Mucosa of gallbladder (tissue), 1 donor: ENCODE measurements at regions not wholly inside any gene's neighbourhood (a gene's known extent, or its start where the extent isn't known, plus 50 kb on each side); places are given as distances from the start of the nearest gene placed in this dataset.
"Not testable (repeated sequence)": the region's sequence is repeated elsewhere in the genome, so short reads cannot be mapped to it uniquely, and the experiment has no call there.

Experiments
- DNase-seq: peaks from one replicate; pipeline ENCODE4 v3.0.0-alpha.2; 2020; ENCODE audit warnings: low spot score
- donor health status: DM: no; HTN: no; CAD: no.

- no peak for DNase-seq
Measured at GRCh38 chr2:134019871-134020270, 234.0 kb upstream of the MGAT5 start.

DNA sequence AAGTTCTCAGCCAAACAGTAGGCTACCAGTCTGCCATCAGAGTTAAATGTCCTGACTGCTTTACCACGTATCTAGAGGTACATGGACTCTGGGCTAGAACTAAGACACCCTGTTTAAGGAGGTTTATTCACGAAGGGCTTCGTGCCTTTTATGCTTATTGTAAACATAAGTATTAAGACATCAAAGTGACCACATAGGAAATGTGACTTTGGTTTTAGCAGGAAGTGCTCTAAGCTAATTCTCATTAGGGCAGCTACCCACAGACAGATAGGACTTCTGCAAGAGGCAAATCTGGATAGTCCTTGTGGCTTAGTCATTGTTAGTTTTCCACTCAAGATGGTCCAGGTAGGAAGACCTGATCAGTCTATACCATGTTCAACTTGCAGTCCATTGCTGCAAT lies 233.3 kb upstream of the MGAT5 start:
- no peak for DNase-seq

DNA sequence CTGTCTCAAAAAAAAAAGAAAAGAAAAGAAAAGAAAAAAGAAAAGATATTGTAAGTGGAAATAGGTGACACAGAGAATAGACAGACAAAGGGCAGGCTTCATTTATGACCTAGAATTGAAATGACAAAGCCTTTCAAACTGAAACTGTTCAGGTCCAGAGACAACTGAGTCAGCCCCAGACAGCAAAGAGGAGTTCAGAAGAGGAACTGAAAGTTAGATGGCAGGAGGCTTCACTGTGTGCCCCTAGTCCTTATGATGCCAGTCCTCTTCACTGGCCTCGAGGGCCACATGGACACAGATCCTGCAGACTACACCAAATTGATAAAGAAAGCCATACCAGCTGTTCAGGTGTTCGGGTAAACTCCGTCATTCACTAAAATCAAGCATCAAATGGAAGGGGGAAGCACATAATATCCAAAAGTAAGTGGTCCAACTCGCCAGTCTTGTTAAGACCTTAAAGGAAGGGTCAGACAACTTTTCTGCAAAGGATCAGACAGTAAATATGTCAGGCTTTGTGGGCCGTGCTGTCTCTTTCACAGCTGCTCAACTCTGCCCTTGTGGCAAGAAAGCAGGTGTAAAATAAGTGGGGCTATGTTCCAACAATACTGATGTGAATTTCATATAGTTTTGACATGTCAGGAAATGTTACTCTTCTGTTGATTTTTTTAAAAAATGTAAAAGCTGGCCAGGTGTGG lies 231.9 kb upstream of the MGAT5 start:
- DNase-seq: no peak

GRCh38 chr2:134023854-134024253 lies 230.0 kb upstream of the MGAT5 start:
- no peak for DNase-seq

- no peak for DNase-seq
Measured at GRCh38 chr2:134027980-134028379, 225.9 kb upstream of the MGAT5 start.

DNA sequence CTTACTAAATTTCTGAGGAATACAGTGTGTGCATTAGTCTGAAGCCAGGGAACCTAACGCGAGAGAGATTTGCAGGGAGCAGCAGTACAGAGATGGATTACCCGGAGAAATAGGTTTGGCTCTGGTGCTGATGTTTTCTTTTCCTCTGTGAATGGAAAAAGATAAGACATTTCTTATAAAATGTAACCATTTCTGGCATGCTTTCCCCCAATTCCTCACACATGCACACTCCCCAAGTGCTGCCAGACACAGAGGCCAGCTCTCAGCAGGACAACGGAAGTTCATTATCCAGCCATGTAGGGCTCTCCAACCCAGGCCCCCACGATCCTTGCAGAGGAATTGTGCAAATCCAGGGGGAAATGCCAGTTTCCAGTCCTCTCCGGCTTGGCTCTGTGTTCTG lies 224.5 kb upstream of the MGAT5 start:
- no peak for DNase-seq

GRCh38 chr2:134031539-134031938 lies 222.3 kb upstream of the MGAT5 start:
- no peak for DNase-seq

- no peak for DNase-seq
Measured at GRCh38 chr2:134035605-134036370, 218.1 kb upstream of the MGAT5 start.

DNA sequence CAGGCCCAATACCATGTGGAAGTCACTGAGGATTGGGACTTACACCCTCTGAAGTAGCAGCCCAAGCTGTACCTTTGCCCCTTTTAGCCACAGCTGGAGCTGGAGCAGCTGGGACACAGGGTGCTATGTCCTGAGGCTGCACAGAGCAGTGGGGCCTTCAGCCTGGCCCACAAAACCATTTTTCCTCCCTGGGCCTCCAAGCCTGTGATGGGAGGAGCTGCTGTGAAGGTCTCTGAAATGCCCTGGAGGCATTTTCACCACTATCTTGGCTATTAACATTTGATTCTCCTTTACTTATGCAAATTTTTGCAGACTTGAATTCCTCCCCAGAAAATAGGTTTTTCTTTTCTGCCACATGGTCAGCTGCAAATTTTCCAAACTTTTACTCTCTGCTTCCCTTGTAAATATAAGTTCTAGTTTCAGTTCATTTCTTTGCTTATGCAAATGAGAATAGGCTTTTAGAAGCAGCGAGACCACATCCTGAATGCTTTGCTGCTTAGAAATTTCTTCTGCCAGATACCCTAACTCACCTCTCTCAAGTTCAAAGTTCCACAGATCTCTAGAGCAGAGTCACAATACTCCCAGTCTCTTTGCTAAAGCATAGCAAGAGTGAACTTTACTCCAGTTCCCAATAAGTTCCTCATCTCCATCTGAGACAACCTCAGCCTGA lies 213.8 kb upstream of the MGAT5 start:
- no peak for DNase-seq

DNA sequence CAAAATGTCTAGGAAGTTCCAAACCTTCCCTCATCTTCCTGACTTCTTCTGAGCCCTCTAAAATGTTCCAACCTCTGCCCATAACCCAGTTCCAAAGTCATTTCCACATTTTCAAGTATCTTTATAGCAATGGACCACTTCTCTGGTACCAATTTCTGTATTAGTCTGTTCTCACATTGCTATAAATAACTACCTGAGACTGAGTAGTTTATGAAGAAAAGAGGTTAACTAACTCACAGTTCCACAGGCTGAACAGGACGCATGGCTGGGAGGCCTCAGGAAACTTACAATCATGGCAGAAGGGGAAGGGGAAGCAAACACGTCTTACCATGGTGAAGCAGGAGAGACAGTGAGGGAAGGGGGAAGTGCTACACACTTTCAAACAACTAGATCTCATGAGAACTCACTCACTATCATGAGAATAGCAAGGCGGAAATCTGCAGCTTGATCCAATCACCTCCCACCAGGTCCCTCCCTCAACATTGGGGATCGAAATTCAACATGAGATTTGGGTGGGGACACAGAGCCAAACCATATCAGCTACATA lies 213.2 kb upstream of the MGAT5 start:
- not testable (repeated sequence) for DNase-seq

DNA sequence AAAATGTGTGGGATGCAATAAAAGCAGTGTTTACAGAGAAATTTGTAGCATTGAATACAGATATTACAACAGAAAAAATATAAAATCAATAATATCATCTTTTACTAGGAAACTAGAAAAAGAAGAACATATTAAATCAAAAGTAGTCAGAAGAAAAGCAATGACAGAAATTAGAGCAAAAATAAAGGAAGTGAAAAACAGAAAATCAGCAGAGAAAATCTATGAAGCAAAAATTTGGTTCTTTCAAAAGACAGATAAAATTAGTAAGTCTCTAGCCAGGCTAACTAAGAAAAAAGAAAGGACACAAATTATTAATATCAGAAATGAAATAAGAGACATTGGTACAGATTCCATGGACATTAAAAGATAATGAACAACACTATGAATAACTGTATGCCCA lies 212.0 kb upstream of the MGAT5 start:
- DNase-seq: no peak

GRCh38 chr2:134043028-134043427 lies 210.8 kb upstream of the MGAT5 start:
- DNase-seq: not testable (repeated sequence)

DNA sequence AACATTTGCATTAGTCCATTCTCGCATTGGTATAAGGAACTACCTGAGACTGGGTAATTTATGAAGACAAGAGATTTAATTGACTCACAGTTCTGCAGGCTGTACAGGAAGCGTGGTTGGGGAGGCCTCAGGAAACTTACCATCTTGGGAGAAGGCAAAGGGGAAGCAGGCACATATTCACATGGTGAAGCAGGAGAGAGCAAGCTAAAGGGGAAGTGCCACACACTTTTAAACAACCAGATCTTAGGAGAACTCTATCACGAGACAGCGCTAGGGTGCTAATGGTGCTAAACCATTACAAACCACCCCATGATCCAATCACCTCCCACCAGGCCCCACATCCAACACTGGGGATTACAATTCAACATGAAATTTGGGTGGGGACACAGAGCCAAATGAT lies 201.7 kb upstream of the MGAT5 start:
- no peak for DNase-seq

DNA sequence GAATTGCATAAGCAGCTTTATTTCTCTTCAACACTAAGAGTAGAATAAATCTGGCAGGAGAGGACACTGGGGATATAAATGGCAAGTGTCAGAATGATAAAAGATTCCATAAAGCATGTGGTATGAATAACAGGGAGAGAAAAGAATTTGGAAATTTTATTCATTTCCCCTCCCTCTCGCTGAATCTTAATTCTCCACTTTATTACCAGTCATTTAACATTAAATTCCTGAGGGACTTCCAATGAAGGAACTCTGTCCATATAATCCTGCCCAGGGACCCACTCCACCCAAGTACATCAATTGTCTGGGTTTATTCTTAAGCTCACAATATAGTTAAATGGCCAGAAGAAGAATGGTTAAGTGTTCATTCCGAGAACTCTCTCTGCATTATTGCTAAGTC lies 197.7 kb upstream of the MGAT5 start:
- DNase-seq: no peak

GRCh38 chr2:134061066-134061465 lies 192.8 kb upstream of the MGAT5 start:
- not testable (repeated sequence) for DNase-seq

DNA sequence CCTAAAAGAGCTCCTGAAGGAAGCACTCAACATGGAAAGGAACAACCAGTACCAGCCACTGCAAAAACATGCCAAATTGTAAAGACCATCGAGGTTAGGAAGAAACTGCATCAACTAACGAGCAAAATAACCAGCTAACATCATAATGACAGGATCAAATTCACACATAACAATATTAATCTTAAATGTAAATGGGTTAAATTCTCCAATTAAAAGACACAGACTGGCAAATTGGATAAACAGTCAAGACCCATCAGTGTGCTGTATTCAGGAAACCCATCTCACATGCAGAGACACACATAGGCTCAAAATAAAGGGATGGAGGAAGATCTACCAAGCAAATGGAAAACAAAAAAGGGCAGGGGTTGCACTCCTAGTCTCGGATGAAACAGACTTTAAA lies 191.6 kb upstream of the MGAT5 start:
- DNase-seq: not testable (repeated sequence)

GRCh38 chr2:134063916-134064315 lies 190.0 kb upstream of the MGAT5 start:
- not testable (repeated sequence) for DNase-seq

DNA sequence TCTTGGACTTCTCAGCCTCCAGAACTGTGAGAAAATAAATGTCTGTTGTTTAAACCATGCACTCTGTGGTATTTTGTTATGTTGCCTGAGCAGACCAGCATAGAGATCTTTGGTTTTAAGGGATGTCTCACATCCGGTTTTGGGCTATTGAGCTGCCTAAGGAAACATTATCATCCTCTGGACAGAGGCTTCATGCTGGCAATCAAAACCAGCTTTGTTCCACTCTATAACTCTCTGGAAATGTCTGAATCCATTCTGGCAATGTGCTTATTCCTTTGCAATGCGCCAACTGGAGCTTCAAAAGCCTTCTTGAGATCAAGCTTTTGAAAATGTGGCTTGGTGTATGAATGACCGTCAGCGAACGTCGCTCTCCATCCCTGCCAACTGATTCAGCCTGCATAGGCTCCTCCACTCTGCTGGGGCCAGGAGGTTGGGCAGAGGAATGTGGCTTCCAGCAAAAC lies 183.6 kb upstream of the MGAT5 start:
- no peak for DNase-seq

DNA sequence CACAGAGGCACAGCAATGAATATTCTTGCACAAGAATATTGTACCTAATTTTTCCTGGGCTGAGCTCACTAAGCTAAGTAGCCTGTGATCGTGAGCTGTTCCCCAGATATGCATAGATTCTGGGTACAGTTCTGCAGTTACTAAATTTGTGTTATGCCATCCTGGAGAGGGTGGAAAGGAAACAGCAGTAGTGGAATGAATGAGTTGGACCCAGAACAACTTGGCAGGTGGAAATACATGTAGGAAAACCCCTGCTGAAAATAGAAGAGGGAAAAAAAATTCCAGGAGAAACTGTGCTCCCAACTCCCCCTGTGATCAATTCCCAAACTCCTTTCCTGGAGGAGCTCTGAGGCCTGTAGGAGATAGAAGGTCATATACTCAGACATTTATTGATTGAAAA lies 181.5 kb upstream of the MGAT5 start:
- DNase-seq: no peak

DNA sequence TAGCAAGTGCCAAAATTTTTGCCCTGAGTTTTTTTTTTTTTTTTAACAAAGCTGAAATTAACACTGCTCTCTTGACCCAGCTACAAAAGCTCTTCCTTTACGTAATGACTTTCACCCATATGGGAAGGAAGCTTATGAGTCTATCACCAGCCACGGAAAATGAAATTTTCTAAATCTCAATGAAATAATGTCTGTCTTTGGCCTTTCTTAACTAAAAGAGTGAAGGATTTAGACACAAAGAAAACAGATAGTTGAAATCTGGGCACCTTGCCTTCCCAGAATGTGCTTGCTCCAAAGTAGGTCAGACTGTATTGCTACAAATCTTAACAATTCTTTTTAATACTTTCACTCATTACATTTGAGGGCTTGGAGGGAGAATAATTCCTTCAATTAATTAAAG lies 180.8 kb upstream of the MGAT5 start:
- DNase-seq: no peak

- DNase-seq: no peak
Measured at GRCh38 chr2:134074619-134075018, 179.3 kb upstream of the MGAT5 start.

GRCh38 chr2:134075204-134075603 lies 178.7 kb upstream of the MGAT5 start:
- no peak for DNase-seq

- no peak for DNase-seq
Measured at GRCh38 chr2:134078354-134078753, 175.5 kb upstream of the MGAT5 start.
